Fibroblast of pulmonary artery (primary cell): ENCODE measurements at regions not wholly inside any gene's neighbourhood (a gene's known extent, or its start where the extent isn't known, plus 50 kb on each side); places are given as distances from the start of the nearest gene placed in this dataset.

Experiments
- DNase-seq: peaks from one replicate; pipeline ENCODE4 v3.0.0-alpha.2; 2010; ENCODE audit warnings: low read depth
- H3K4me3 ChIP-seq: replicated peaks from 2 replicates; pipeline ENCODE4 v1.5.1; 2011; ENCODE audit warnings: low read depth, mild to moderate bottlenecking, control low read depth, low read length, moderate library complexity
- TF ChIP-seq, protein P1 (sequence below): IDR thresholded peaks from 2 replicates; pipeline ENCODE4 v1.5.1; 2011; ENCODE audit warnings: mild to moderate bottlenecking, control low read depth, low read length, inconsistent platforms; ENCODE audit errors: missing control alignments

DNA sequence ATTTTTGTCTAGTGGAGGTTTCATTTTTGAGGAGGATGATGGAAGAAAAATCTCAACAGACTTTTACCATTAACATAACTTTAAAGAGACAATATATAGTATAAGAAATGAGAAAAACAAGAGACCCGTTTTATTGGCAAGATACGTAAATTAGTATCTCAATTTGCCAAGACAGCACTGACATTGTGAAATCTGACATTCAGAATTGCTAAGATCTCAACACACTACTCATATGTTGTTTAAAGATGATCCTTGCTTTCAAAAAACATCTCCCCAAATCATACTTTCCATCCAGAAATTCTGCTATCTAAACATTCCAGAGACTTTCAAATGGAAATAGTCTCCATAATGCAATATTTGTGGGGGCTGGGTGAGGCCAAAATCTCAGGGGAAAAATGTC, 220.9 kb upstream of the CEP162 start:
- H3K4me3 ChIP-seq: no peak overlapping the region
- TF ChIP-seq, protein P1, sequence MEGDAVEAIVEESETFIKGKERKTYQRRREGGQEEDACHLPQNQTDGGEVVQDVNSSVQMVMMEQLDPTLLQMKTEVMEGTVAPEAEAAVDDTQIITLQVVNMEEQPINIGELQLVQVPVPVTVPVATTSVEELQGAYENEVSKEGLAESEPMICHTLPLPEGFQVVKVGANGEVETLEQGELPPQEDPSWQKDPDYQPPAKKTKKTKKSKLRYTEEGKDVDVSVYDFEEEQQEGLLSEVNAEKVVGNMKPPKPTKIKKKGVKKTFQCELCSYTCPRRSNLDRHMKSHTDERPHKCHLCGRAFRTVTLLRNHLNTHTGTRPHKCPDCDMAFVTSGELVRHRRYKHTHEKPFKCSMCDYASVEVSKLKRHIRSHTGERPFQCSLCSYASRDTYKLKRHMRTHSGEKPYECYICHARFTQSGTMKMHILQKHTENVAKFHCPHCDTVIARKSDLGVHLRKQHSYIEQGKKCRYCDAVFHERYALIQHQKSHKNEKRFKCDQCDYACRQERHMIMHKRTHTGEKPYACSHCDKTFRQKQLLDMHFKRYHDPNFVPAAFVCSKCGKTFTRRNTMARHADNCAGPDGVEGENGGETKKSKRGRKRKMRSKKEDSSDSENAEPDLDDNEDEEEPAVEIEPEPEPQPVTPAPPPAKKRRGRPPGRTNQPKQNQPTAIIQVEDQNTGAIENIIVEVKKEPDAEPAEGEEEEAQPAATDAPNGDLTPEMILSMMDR: no peak
- peak; percentile 48 for DNase-seq

DNA sequence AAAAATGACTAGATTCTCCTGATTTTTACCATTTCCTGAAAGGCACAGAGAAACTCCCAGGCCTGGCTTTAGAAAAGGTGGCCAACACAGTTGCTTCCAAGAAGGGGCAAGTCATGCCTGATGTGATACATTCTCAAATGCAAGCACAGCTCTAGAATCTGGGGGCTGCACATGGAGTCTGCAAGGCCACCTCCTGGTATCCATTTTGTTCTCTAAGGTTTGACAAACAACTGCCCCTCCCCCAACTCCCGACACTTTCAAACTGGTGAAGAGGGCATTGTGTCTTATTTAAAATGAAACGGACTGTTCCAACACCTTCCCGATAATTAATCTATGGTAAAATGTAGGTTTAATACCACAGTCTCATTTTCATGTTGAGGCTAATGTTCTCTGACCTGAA, 220.2 kb upstream of the CEP162 start:
- TF ChIP-seq, protein P1: no peak
- H3K4me3 ChIP-seq: no peak overlapping the region
- DNase-seq: no peak

DNA sequence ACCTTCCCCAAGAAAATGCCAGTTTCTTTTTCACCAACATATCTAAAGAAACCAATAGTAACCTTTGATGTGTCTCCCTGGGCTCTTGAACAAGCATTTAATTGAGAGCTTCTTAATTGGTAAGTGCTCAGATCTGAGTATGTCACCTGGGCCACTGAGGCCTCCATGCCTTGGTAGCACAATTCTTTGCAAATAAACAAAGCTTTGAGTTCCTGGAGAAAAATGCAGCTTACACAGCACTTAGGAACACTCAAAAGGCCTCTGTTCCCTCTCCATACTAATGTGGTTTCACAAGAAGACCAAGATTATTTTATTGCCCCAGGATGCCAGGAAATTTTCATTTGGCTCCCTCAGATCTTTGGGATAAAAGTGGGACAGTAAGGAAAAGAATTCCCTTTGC, 217.6 kb upstream of the CEP162 start:
- DNase-seq: no peak
- H3K4me3 ChIP-seq: no peak overlapping the region
- TF ChIP-seq, protein P1: no peak

DNA sequence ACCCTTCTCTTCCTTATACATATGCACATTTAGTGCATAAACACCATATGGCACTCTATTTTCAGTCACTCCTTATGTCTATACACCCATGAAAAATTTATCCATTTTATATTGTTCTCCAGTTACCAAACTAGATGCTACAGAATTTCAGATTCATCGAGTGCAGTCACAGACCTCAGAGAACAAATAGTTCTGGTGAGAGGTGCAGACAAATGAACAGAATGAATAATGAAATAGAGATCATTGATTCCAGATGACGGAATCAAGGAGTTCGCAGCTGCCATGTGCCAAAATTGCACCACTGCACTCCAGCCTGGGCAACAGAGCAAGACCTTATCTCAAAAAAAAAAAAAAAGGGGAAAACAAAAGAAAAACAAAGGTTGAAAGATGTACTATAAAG, 214.8 kb upstream of the CEP162 start:
- TF ChIP-seq, protein P1: no peak
- DNase-seq: no peak
- H3K4me3 ChIP-seq: no peak overlapping the region

DNA sequence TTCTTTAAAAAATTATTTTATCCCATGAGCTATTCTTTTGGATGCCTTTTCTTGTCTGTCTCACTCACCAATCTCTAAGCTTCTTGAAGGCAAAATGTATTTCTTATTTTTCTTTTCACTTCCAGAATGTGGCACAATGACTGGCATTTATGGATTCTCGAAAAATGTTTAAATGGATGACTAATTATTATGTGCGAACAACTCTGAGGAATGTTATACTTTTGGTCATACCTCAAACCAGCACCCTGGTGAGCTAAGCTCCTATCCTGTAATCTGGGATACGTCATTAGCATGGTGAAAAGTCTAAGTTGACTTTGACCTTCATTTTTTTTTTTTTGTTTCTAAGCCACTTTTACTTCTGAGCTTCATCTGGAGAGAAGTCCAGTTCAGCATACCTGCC, 214.0 kb upstream of the CEP162 start:
- no peak for DNase-seq
- H3K4me3 ChIP-seq: no peak overlapping the region
- TF ChIP-seq, protein P1: no peak

DNA sequence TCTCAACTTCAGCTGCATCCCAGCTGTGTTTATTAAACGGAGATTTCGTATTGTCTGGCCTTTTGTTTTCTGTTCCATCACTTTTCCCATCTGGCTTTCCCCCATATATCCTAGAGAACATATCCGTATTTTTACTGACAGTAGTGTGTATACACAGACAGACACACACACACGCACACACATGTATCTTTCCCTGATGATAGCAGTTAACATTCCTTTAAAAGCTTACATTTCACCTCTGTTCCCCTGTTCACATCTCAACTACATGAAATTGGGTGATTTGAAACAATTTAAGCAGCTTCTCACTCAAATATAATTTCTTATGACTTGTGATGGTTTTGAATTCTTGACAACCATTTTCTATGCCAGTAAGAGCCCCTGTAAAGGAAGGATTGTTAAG, 207.1 kb upstream of the CEP162 start:
- no peak for DNase-seq
- TF ChIP-seq, protein P1: no peak
- no peak overlapping the region for H3K4me3 ChIP-seq

DNA sequence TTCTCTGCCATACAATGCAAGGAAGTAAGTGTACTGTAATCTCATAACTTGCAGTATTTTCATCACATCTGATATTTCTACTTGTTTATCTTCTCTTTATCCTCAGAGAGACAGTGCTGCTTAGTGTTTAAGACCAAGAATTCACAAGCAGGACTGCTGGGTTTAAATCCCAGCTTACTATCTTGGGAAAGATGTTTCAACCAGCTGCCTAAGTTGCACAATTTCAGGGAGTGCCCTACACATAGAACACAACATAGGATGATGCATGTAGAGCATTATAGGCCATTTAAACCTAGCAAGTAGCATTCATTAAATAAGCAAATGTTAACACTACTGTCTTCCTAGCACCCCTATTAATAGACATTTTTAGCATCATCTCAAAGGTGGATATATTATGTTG, 205.2 kb upstream of the CEP162 start:
- DNase-seq: peak; percentile 81
- TF ChIP-seq, protein P1: no peak
- no peak overlapping the region for H3K4me3 ChIP-seq
